K562 (cell line): ENCODE measurements at regions not wholly inside any gene's neighbourhood (a gene's known extent, or its start where the extent isn't known, plus 50 kb on each side); places are given as distances from the start of the nearest gene placed in this dataset.

Source experiments
- ATAC-seq: fragments of 200-7000 bp; cut with Tn5 transposase; 3 replicates; pipeline ENCODE4 v1.9.1; 2020; ENCODE audit warnings: moderate library complexity
- BruUV-seq: library from RNA; stranded (reverse); fragments of 400-500 nt; replicated peaks from 2 replicates; lab custom pipeline; 2021; lab: Mats Ljungman, UMichigan
- CTCF ChIA-PET: fragments of 300-600 bp; formaldehyde crosslinking; extraction: SDS; loops from one replicate; lab custom pipeline; 2021; ENCODE audit warnings: low intra/inter-chr PET ratio; lab: Yijun Ruan, JAX
- POLR2A ChIA-PET: fragments of 300-600, 350-650 bp; sonication (Branson Sonifier 250); formaldehyde crosslinking; extraction: SDS; loops from one replicate; lab custom pipeline; 2021; ENCODE audit warnings: antibody characterized with exemption, inconsistent platforms; lab: Yijun Ruan, JAX
- DNase-seq, 4 experiments: peaks; one replicate each; pipeline versions ENCODE4 v3.0.0 to v3.0.0-alpha.2; 2011 to 2018; ENCODE audit warnings: low spot score in 3 of 4, mixed read lengths in 3 of 4; ENCODE audit errors: extremely low read depth in 1 of 4
- FAIRE-seq: peaks from 2 replicates; lab custom pipeline; 2011; peaks lifted over from hg19 to GRCh38; lab: Jason Lieb, UNC
- H2AFZ ChIP-seq: 2 replicates; pipeline ENCODE4 v1.6.0; 2011; ENCODE audit warnings: low read depth, low read length, control low read depth, inconsistent platforms
- H3K27ac ChIP-seq: fragments of 200-600 bp; 3 replicates; pipeline ENCODE4 v1.8.0; 2011; ENCODE audit warnings: low read depth, mild to moderate bottlenecking, control low read depth, inconsistent platforms, low read length, moderate library complexity, mixed read lengths; ENCODE audit errors: extremely low read depth
- H3K27me3 ChIP-seq, 2 experiments: fragments of 300-600 bp in 1 of 2; 2 replicates in 1 of 2; 3 replicates in 1 of 2; pipeline versions ENCODE4 v1.6.0 to v1.8.0; 2011; ENCODE audit warnings: inconsistent platforms in 2 of 2, low read length in 2 of 2, mild to moderate bottlenecking in 1 of 2, mixed read lengths in 1 of 2, moderate library complexity in 1 of 2; ENCODE audit not compliant: control insufficient read depth in 2 of 2, insufficient read depth in 2 of 2
- H3K36me3 ChIP-seq: fragments of 300-600 bp; 3 replicates; pipeline ENCODE4 v1.8.0; 2011; ENCODE audit warnings: mild to moderate bottlenecking, low read length, inconsistent platforms; ENCODE audit not compliant: control insufficient read depth, insufficient read depth
- H3K4me1 ChIP-seq, 2 experiments: fragments of 200-600 bp in 1 of 2; replicated peaks in 1 of 2; 2 replicates in 1 of 2; 3 replicates in 1 of 2; pipeline versions ENCODE4 v1.5.1 to v1.8.0; 2011; ENCODE audit warnings: inconsistent platforms in 2 of 2, low read length in 2 of 2, mild to moderate bottlenecking in 1 of 2, mixed read lengths in 1 of 2, moderate library complexity in 1 of 2; ENCODE audit not compliant: control insufficient read depth in 2 of 2, insufficient read depth in 2 of 2
- H3K4me2 ChIP-seq: 2 replicates; pipeline ENCODE4 v1.6.1; 2011; ENCODE audit warnings: low read length, control low read depth, inconsistent platforms, mixed read lengths; ENCODE audit not compliant: insufficient read depth
- H3K4me3 ChIP-seq: fragments of 200-600 bp; sonication (generic), shearing (Covaris generic); 2 replicates; pipeline ENCODE4 v1.5.1; 2016; ENCODE audit warnings: control low read depth, inconsistent platforms
- H3K79me2 ChIP-seq: fragments of 200-600 bp; 3 replicates; pipeline ENCODE4 v1.8.0; 2011; ENCODE audit warnings: low read length, inconsistent platforms; ENCODE audit not compliant: control insufficient read depth, insufficient read depth
- H3K9ac ChIP-seq, 2 experiments: 2 replicates each; pipeline versions ENCODE4 v1.6.0 to v1.6.1; 2011; ENCODE audit warnings: low read depth in 2 of 2, low read length in 2 of 2, control low read depth in 1 of 2, inconsistent platforms in 1 of 2, mild to moderate bottlenecking in 1 of 2, mixed read lengths in 1 of 2; ENCODE audit not compliant: insufficient read depth in 1 of 2
- H3K9me1 ChIP-seq: one replicate; pipeline ENCODE4 v1.6.0; 2011; ENCODE audit warnings: inconsistent platforms, mild to moderate bottlenecking, low read length, moderate library complexity; ENCODE audit not compliant: control insufficient read depth, insufficient read depth
- H3K9me3 ChIP-seq: replicated peaks from 2 replicates; pipeline ENCODE4 v1.5.1; 2011; ENCODE audit warnings: low read depth, low read length, inconsistent platforms; ENCODE audit not compliant: control insufficient read depth, insufficient read depth
- H4K20me1 ChIP-seq: replicated peaks from 2 replicates; pipeline ENCODE4 v1.6.1; 2011; ENCODE audit warnings: low read length, inconsistent platforms, mixed read lengths; ENCODE audit not compliant: control insufficient read depth, insufficient read depth
- CSDE1 ChIP-seq, 2 experiments: fragments of 450-650 bp; IDR thresholded peaks; 2 replicates each; pipeline ENCODE4 v1.6.1; 2016; ENCODE audit warnings: mild to moderate bottlenecking in 1 of 2
- ETS2 ChIP-seq: IDR thresholded peaks from 2 replicates; pipeline ENCODE4 v1.6.1; 2016; ENCODE audit warnings: borderline replicate concordance, missing genetic modification characterization, mild to moderate bottlenecking, moderate library complexity, missing compliant biosample characterization; ENCODE audit not compliant: poor library complexity, severe bottlenecking
- MTF1 ChIP-seq: fragments of 250-450 bp; sonication (Bioruptor Pico); IDR thresholded peaks from 2 replicates; pipeline ENCODE4 v1.9.0; 2021; ENCODE audit warnings: moderate library complexity, mild to moderate bottlenecking, inconsistent platforms, borderline replicate concordance
- PCBP1 ChIP-seq: fragments of 200-400 bp; formaldehyde crosslinking; IDR thresholded peaks from 2 replicates; pipeline ENCODE4 v1.6.1; 2018; ENCODE audit warnings: mild to moderate bottlenecking, low read depth, low read length; ENCODE audit not compliant: poor library complexity, severe bottlenecking
- RCOR1 ChIP-seq, 2 experiments: IDR thresholded peaks; 2 replicates each; pipeline ENCODE4 v1.6.1; 2012; ENCODE audit warnings: low read depth in 2 of 2, low read length in 2 of 2, borderline replicate concordance in 1 of 2, improper control_type of control experiment in 1 of 2
- RFX5 ChIP-seq: IDR thresholded peaks from 2 replicates; pipeline ENCODE4 v1.6.1; 2011; ENCODE audit warnings: low read depth, mild to moderate bottlenecking, improper control_type of control experiment, low read length
- SRSF3 ChIP-seq: fragments of 200-400 bp; formaldehyde crosslinking; IDR thresholded peaks from 2 replicates; pipeline ENCODE4 v1.6.1; 2016; ENCODE audit warnings: mild to moderate bottlenecking, low read length, moderate library complexity; ENCODE audit not compliant: insufficient read depth
- STAT5A ChIP-seq: IDR thresholded peaks from 2 replicates; pipeline ENCODE4 v1.6.1; 2012; ENCODE audit warnings: low read length, inconsistent platforms, borderline replicate concordance
- TEAD2 ChIP-seq: fragments of 450-650 bp; IDR thresholded peaks from 2 replicates; pipeline ENCODE4 v1.6.1; 2016; ENCODE audit warnings: missing genetic modification characterization, control low read depth, missing compliant biosample characterization
- ZNF184 ChIP-seq: sonication (generic); formaldehyde crosslinking; IDR thresholded peaks from 2 replicates; pipeline ENCODE4 v1.5.0; 2020; ENCODE audit warnings: missing genetic modification reagents
- ZNF197 ChIP-seq: fragments of 200-800 bp; sonication (Bioruptor generic); IDR thresholded peaks from 2 replicates; pipeline ENCODE4 v1.6.1; 2016; ENCODE audit warnings: low read depth, missing genetic modification characterization, missing compliant biosample characterization
- ZNF551 ChIP-seq: fragments of 250-450 bp; sonication (Bioruptor Pico); IDR thresholded peaks from 2 replicates; pipeline ENCODE4 v1.5.0; 2021; ENCODE audit warnings: mild to moderate bottlenecking, moderate library complexity
- ZNF586 ChIP-seq: fragments of 450-650 bp; formaldehyde crosslinking; conservative IDR thresholded peaks from 2 replicates; pipeline ENCODE4 v1.4.0; 2020; ENCODE audit warnings: mild to moderate bottlenecking, moderate library complexity
- WGBS: fragments of 100-300 bp; shearing (Covaris generic); methylation state at CpG from one replicate; pipeline ENCODE4 v1.1.6; 2016; ENCODE audit warnings: low coverage, mixed read lengths; ENCODE audit not compliant: insufficient coverage; ENCODE audit errors: missing lambda C conversion rate; 5-methylcytosine and 5-hydroxymethylcytosine counted together
- in situ Hi-C: fragments of 300-500 bp; cut with MboI; formaldehyde crosslinking; loops from 4 replicates; pipeline ENCODE4 v1.15.0; 2018; ENCODE audit warnings: inconsistent platforms, mixed read lengths
- intact Hi-C: fragments of 100-400 bp; cut with micrococcal nuclease; formaldehyde crosslinking; loops from 2 replicates; pipeline ENCODE4 v1.14.2; 2022
- TF ChIP-seq, protein P1 (sequence below): IDR thresholded peaks from 3 replicates; pipeline ENCODE4 v1.6.1; 2011; ENCODE audit warnings: borderline replicate concordance, mild to moderate bottlenecking, moderate library complexity; ENCODE audit not compliant: insufficient read length; ENCODE audit errors: extremely low read depth
- TF ChIP-seq, protein P2 (sequence below): fragments of 250-450 bp; sonication (Bioruptor Pico); IDR thresholded peaks from 2 replicates; pipeline ENCODE4 v1.8.0; 2021; ENCODE audit warnings: moderate library complexity, mild to moderate bottlenecking, inconsistent platforms
- TF ChIP-seq, protein P3 (sequence below): sonication (generic); formaldehyde crosslinking; IDR thresholded peaks from 2 replicates; pipeline ENCODE4 v1.8.1; 2022; ENCODE audit warnings: missing genetic modification reagents

DNA sequence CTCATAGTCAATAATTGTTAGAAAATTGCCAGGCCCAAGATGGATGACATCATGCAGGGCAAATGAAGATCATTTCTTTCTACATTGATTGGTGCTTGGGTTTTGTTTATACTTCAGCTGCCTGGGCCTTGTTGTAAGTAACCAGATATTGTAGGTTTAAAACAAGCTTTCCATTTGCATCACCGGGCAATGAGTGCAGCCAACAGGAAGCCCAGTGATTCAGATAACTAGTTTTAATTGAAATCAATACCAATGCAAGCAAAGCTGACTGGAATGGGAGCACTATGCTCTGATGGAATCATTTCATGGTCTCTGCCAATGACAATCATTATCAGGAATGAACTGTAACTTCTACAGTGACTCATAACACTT is 279.3 kb downstream of the DUSP6 start:
- WGBS: 0% methylated on average over 1 of the region's 1 CpG
- H3K27ac ChIP-seq: no peak overlapping the region
- H3K79me2 ChIP-seq: no peaks in the 10 kb centered on the region
- no peak overlapping the region for H2AFZ ChIP-seq
- H3K27me3 ChIP-seq: no peaks in the 10 kb centered on the region
- no TSS peak for BruUV-seq
- H3K4me3 ChIP-seq: no peak overlapping the region
- DNase-seq (no peak), ATAC-seq (no peak), FAIRE-seq (no peak)
- H4K20me1 ChIP-seq: no peaks in the 10 kb centered on the region
- intact Hi-C loops (no loop called here), in situ Hi-C loops (no loop called here)
- H3K9me1 ChIP-seq: no peaks in the 10 kb centered on the region
- H3K4me1 ChIP-seq: no peaks in the 10 kb centered on the region
- ChIA-PET CTCF (no interaction called here), POLR2A (no interaction called here)
- H3K36me3 ChIP-seq: no peaks in the 10 kb centered on the region
- H3K4me2 ChIP-seq: no peak overlapping the region
- H3K9me3 ChIP-seq: no peaks in the 10 kb centered on the region
- H3K9ac ChIP-seq: no peak overlapping the region
- TF ChIP-seq RCOR1 (IDR thresholded peaks at IDR 0.05; ENCODE audit: borderline replicate concordance in 1 of 2, low read depth in 2 of 2, low read length in 2 of 2) (no peak), STAT5A (no peak), TEAD2 (tag) (no peak), ZNF586 (CRISPR knock-in tag) (no peak), ZNF197 (CRISPR knock-in tag) (no peak), ETS2 (tag) (no peak), PCBP1 (no peak), ZNF551 (no peak), ZNF184 (CRISPR knock-in tag) (no peak), MTF1 (CRISPR knock-in tag) (no peak), CSDE1 (IDR thresholded peaks at IDR 0.05) (no peak), RFX5 (no peak), SRSF3 (no peak)
- TF ChIP-seq, protein P1, sequence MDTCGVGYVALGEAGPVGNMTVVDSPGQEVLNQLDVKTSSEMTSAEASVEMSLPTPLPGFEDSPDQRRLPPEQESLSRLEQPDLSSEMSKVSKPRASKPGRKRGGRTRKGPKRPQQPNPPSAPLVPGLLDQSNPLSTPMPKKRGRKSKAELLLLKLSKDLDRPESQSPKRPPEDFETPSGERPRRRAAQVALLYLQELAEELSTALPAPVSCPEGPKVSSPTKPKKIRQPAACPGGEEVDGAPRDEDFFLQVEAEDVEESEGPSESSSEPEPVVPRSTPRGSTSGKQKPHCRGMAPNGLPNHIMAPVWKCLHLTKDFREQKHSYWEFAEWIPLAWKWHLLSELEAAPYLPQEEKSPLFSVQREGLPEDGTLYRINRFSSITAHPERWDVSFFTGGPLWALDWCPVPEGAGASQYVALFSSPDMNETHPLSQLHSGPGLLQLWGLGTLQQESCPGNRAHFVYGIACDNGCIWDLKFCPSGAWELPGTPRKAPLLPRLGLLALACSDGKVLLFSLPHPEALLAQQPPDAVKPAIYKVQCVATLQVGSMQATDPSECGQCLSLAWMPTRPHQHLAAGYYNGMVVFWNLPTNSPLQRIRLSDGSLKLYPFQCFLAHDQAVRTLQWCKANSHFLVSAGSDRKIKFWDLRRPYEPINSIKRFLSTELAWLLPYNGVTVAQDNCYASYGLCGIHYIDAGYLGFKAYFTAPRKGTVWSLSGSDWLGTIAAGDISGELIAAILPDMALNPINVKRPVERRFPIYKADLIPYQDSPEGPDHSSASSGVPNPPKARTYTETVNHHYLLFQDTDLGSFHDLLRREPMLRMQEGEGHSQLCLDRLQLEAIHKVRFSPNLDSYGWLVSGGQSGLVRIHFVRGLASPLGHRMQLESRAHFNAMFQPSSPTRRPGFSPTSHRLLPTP: no peak
- TF ChIP-seq, protein P2, sequence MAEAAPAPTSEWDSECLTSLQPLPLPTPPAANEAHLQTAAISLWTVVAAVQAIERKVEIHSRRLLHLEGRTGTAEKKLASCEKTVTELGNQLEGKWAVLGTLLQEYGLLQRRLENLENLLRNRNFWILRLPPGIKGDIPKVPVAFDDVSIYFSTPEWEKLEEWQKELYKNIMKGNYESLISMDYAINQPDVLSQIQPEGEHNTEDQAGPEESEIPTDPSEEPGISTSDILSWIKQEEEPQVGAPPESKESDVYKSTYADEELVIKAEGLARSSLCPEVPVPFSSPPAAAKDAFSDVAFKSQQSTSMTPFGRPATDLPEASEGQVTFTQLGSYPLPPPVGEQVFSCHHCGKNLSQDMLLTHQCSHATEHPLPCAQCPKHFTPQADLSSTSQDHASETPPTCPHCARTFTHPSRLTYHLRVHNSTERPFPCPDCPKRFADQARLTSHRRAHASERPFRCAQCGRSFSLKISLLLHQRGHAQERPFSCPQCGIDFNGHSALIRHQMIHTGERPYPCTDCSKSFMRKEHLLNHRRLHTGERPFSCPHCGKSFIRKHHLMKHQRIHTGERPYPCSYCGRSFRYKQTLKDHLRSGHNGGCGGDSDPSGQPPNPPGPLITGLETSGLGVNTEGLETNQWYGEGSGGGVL: no peak
- TF ChIP-seq, protein P3, sequence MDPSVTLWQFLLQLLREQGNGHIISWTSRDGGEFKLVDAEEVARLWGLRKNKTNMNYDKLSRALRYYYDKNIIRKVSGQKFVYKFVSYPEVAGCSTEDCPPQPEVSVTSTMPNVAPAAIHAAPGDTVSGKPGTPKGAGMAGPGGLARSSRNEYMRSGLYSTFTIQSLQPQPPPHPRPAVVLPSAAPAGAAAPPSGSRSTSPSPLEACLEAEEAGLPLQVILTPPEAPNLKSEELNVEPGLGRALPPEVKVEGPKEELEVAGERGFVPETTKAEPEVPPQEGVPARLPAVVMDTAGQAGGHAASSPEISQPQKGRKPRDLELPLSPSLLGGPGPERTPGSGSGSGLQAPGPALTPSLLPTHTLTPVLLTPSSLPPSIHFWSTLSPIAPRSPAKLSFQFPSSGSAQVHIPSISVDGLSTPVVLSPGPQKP (CRISPR knock-in tag): no peak
